ENCODE measurements at regions not wholly inside any gene's neighbourhood (a gene's known extent, or its start where the extent isn't known, plus 50 kb on each side); places are given as distances from the start of the nearest gene placed in this dataset.

DNA sequence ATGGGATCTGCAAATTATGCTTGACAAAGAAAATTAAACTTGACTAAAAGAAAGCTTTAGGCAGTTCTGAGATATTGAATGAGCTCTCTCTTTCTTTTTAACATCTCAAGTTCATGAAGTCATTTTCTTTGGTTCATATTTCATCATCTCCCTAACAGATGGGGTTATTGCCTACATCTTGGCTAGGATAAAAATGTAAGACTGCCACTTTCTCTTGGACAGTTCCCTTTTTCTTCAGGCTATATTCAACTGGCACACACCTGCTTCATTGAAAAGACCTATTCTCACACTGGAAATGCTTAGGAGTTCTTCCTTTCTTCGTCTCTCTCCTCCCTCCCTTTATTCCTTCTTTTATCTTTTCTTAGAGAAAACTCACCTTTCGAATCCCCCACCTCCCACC is 355.9 kb upstream of the SEL1L start:
- Histone ChIP-seq H3K36me3 (ENCODE audit: insufficient read depth, low read length) (no peaks in the 10 kb centered on the region), H3K27ac (ENCODE audit: low read length) (no peak overlapping the region), H2AFZ (ENCODE audit: low read depth, low read length) (no peak overlapping the region), H3K79me2 (replicated peaks; ENCODE audit: insufficient read depth, low read length) (no peaks in the 10 kb centered on the region), H3K9me3 (ENCODE audit: low read length) (no peaks in the 10 kb centered on the region), H3K4me3 (ENCODE audit: low read length) (no peak overlapping the region), H3K4me2 (ENCODE audit: low read length) (no peak overlapping the region), H3F3A (ENCODE audit: insufficient read depth, low read length, poor library complexity, severe bottlenecking) (no peaks in the 10 kb centered on the region), H3K9me2 (ENCODE audit: insufficient read depth, low read length) (no peaks in the 10 kb centered on the region), H4K20me1 (ENCODE audit: insufficient read depth) (no peaks in the 10 kb centered on the region), H3K9ac (ENCODE audit: low read length) (no peak overlapping the region), H3K27me3 (ENCODE audit: insufficient read depth, low read depth, low read length) (no peaks in the 10 kb centered on the region)
- TF ChIP-seq MXI1 (conservative IDR thresholded peaks at IDR 0.05; ENCODE audit: poor library complexity, severe bottlenecking) (no peak), SMC3 (conservative IDR thresholded peaks at IDR 0.05; ENCODE audit: poor library complexity) (no peak), EP300 (conservative IDR thresholded peaks at IDR 0.05; ENCODE audit: poor library complexity, severe bottlenecking) (no peak), EZH2 (IDR thresholded peaks at IDR 0.05; ENCODE audit: borderline replicate concordance, insufficient read depth, low read length, poor library complexity, severe bottlenecking) (no peak), TAF1 (IDR thresholded peaks at IDR 0.05; ENCODE audit: low read depth) (no peak), POLR2AphosphoS5 (IDR thresholded peaks at IDR 0.05) (no peak), RAD21 (conservative IDR thresholded peaks at IDR 0.05) (no peak)
- TF ChIP-seq, protein P1, sequence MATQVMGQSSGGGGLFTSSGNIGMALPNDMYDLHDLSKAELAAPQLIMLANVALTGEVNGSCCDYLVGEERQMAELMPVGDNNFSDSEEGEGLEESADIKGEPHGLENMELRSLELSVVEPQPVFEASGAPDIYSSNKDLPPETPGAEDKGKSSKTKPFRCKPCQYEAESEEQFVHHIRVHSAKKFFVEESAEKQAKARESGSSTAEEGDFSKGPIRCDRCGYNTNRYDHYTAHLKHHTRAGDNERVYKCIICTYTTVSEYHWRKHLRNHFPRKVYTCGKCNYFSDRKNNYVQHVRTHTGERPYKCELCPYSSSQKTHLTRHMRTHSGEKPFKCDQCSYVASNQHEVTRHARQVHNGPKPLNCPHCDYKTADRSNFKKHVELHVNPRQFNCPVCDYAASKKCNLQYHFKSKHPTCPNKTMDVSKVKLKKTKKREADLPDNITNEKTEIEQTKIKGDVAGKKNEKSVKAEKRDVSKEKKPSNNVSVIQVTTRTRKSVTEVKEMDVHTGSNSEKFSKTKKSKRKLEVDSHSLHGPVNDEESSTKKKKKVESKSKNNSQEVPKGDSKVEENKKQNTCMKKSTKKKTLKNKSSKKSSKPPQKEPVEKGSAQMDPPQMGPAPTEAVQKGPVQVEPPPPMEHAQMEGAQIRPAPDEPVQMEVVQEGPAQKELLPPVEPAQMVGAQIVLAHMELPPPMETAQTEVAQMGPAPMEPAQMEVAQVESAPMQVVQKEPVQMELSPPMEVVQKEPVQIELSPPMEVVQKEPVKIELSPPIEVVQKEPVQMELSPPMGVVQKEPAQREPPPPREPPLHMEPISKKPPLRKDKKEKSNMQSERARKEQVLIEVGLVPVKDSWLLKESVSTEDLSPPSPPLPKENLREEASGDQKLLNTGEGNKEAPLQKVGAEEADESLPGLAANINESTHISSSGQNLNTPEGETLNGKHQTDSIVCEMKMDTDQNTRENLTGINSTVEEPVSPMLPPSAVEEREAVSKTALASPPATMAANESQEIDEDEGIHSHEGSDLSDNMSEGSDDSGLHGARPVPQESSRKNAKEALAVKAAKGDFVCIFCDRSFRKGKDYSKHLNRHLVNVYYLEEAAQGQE (IDR thresholded peaks at IDR 0.05; ENCODE audit: borderline replicate concordance): no peak
- TF ChIP-seq, protein P2, sequence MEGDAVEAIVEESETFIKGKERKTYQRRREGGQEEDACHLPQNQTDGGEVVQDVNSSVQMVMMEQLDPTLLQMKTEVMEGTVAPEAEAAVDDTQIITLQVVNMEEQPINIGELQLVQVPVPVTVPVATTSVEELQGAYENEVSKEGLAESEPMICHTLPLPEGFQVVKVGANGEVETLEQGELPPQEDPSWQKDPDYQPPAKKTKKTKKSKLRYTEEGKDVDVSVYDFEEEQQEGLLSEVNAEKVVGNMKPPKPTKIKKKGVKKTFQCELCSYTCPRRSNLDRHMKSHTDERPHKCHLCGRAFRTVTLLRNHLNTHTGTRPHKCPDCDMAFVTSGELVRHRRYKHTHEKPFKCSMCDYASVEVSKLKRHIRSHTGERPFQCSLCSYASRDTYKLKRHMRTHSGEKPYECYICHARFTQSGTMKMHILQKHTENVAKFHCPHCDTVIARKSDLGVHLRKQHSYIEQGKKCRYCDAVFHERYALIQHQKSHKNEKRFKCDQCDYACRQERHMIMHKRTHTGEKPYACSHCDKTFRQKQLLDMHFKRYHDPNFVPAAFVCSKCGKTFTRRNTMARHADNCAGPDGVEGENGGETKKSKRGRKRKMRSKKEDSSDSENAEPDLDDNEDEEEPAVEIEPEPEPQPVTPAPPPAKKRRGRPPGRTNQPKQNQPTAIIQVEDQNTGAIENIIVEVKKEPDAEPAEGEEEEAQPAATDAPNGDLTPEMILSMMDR (IDR thresholded peaks at IDR 0.05; ENCODE audit: poor library complexity, severe bottlenecking): no peak

DNA sequence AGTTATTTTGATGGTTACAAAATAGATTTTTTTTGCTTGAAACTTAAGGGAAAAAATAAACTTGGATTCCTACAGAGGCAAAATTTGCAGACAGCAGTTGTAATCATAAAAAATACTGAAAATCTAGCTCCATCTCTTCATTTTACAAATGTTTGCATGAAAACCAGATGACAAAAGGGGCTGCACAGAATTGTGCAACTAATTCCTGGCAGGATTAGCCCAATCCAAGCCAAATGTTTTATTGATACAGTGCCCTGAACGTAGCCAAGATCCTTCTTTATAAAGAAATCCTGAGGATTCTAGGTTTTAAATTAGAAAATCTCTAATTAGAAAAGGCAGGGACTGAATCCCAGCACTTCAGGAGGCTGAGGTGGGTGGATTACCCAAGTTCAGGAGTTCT is 356.4 kb upstream of the SEL1L start:
- Histone ChIP-seq H3K9me2 (ENCODE audit: insufficient read depth, low read length) (no peaks in the 10 kb centered on the region), H3K9me3 (ENCODE audit: low read length) (no peaks in the 10 kb centered on the region), H3F3A (ENCODE audit: insufficient read depth, low read length, poor library complexity, severe bottlenecking) (no peaks in the 10 kb centered on the region), H4K20me1 (ENCODE audit: insufficient read depth) (no peaks in the 10 kb centered on the region), H3K27me3 (ENCODE audit: insufficient read depth, low read depth, low read length) (no peaks in the 10 kb centered on the region), H3K27ac (ENCODE audit: low read length) (no peak overlapping the region), H3K79me2 (replicated peaks; ENCODE audit: insufficient read depth, low read length) (no peaks in the 10 kb centered on the region), H3K4me3 (ENCODE audit: low read length) (no peak overlapping the region), H3K4me2 (ENCODE audit: low read length) (no peak overlapping the region), H3K36me3 (ENCODE audit: insufficient read depth, low read length) (no peaks in the 10 kb centered on the region), H3K9ac (ENCODE audit: low read length) (no peak overlapping the region), H2AFZ (ENCODE audit: low read depth, low read length) (no peak overlapping the region)
- TF ChIP-seq POLR2AphosphoS5 (IDR thresholded peaks at IDR 0.05): no peak
- TF ChIP-seq RAD21 (conservative IDR thresholded peaks at IDR 0.05): no peak
- no peak for TF ChIP-seq SMC3 (conservative IDR thresholded peaks at IDR 0.05; ENCODE audit: poor library complexity)
- TF ChIP-seq, protein P1 (IDR thresholded peaks at IDR 0.05; ENCODE audit: borderline replicate concordance): no peak
- TF ChIP-seq, protein P2 (IDR thresholded peaks at IDR 0.05; ENCODE audit: poor library complexity, severe bottlenecking): no peak
- no peak for TF ChIP-seq MXI1 (conservative IDR thresholded peaks at IDR 0.05; ENCODE audit: poor library complexity, severe bottlenecking)
- no peak for TF ChIP-seq TAF1 (IDR thresholded peaks at IDR 0.05; ENCODE audit: low read depth)
- TF ChIP-seq EZH2 (IDR thresholded peaks at IDR 0.05; ENCODE audit: borderline replicate concordance, insufficient read depth, low read length, poor library complexity, severe bottlenecking): no peak
- TF ChIP-seq EP300 (conservative IDR thresholded peaks at IDR 0.05; ENCODE audit: poor library complexity, severe bottlenecking): no peak
